Activated CD4-positive, alpha-beta T cell treated with anti-CD3 and anti-CD28 coated beads, Interleukin-2, amount 10 ng/mL, durations not matched to agents 7 days and 5 days (primary cell): ENCODE measurements at regions not wholly inside any gene's neighbourhood (a gene's known extent, or its start where the extent isn't known, plus 50 kb on each side); places are given as distances from the start of the nearest gene placed in this dataset.

Experiments used
- CTCF ChIA-PET: fragments of 350-600 bp; sonication (Branson Sonifier 250); formaldehyde crosslinking; loops from one replicate; lab custom pipeline; 2021; ENCODE audit warnings: antibody characterized with exemption; lab: Charles Lee
- POLR2A ChIA-PET: fragments of 350-600 bp; sonication (Branson Sonifier 250); formaldehyde crosslinking; loops from one replicate; lab custom pipeline; 2021; ENCODE audit warnings: antibody characterized with exemption; lab: Charles Lee
- DNase-seq: peaks from one replicate; pipeline ENCODE4 v3.0.0-alpha.2; 2020
- H3K27ac Mint-ChIP-seq: one replicate; pipeline ENCODE4 v1.8.0; 2021; ENCODE audit warnings: mild to moderate bottlenecking, moderate library complexity, mixed read lengths
- H3K27me3 Mint-ChIP-seq: one replicate; pipeline ENCODE4 v1.8.0; 2021; ENCODE audit warnings: mixed read lengths
- H3K36me3 Mint-ChIP-seq: one replicate; pipeline ENCODE4 v1.8.0; 2021; ENCODE audit warnings: low read depth, mixed read lengths
- H3K4me1 Mint-ChIP-seq: one replicate; pipeline ENCODE4 v1.8.0; 2021; ENCODE audit warnings: mixed read lengths
- H3K4me3 Mint-ChIP-seq: one replicate; pipeline ENCODE4 v1.8.0; 2021; ENCODE audit warnings: mild to moderate bottlenecking, moderate library complexity, mixed read lengths
- H3K9me3 Mint-ChIP-seq: one replicate; pipeline ENCODE4 v1.8.0; 2021; ENCODE audit warnings: mixed read lengths

DNA sequence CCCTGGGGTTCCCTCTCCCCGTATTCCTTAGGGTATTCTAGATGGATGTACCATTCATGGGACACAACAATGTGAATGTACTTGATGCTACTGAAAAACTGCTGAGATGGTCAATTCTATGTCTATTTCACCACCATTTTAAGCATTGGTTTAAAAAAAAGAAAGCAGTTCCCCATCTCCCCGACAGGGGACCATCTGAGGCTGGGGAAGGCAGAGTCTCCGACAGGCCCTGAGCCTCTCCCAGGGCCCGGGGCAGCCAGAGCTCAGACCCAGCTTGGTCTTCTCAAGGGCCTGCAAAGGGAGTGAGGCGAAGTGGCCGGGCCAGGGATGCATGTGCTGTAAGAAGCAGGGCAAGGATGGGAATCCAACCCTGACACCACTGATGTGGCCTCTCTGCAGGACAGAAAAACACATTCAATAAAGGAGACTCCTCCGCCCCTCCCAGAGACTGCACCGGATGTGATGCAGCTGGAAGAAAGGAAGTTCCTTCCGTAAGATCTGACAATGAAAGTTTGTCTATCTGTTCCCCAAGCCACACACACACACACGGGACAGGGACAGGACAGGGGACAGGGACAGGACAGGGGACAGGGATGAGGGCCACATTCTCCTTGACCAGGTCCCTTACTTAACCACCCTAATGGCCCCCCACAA is 234.1 kb downstream of the BCL11B start:
- ChIA-PET CTCF (interaction anchor here (1.1 to 1.3 kb wide), 2 partner anchors 13 to 27 kb away, joined by 3 to 4 read pairs; no protein-coding TSS in a partner anchor), POLR2A (no interaction called here)

DNA sequence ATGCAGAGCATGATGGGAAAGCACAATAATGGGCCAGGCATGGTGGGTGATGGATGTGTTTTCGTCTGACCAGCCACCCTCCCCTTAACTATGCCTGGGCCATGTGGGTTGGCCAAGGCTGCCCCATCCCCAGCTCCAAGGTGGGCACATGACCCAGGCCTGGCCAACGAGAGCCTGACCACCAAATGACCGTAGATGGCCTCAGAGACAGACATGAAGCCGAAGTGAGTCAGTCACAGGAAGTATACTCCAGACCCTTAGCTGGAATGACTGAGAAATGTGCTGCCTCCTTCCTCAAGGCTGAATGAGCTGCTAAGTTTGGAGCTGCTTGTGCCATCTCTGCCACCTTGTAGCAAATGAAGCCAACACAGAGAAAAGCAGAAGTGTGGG is 233.6 kb downstream of the BCL11B start:
- H3K9me3 Mint-ChIP-seq, result no peaks in the 10 kb centered on the region

More for the DNA sequence above, 234.1 kb downstream of the BCL11B start:
- Mint-ChIP-seq H3K4me1 (no peaks in the 10 kb centered on the region), H3K36me3 (no peaks in the 10 kb centered on the region), H3K27me3 (no peaks in the 10 kb centered on the region), H3K9me3 (no peaks in the 10 kb centered on the region), H3K27ac (no peak overlapping the region), H3K4me3 (no peak overlapping the region)
- DNase-seq, result no peak

DNA sequence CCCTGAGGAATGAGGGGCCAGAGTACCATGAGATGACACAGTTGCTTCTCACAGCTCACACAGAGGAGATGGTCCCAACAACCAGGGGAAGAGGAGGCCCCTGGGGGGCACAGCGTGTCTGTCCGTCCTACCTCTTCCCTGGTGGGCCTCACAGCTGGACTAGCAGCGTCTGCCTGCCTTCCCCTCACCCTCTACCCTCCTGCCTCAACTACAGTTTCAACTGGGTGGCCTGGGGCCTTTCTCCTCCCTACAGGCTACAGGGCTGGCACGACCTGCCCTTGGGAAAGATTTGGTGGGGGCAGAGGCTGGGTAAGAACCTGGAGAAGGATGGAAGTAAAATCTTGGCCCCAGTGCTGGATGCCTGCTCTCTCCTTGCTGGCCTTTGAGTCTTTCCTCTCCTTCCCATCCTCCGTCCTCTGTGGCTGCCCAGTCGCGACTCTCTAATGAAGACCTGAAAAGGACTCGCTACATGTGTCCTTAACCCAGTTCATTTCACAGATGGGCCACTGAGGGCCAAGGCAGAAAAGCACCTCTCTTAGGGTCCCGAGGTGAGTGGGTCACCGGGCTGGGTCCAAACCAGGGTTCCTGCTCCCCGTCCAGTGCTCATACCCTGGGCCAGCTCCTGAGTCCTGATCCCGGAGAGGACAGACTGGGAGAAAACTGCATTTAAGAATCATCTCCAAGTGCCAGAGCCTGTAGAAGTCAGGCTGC is 232.5 kb downstream of the BCL11B start:
- no peak for DNase-seq
- CTCF ChIA-PET, result interaction anchor here (1.1 kb wide), 1 partner anchor 87 kb away, joined by 4 read pairs; no protein-coding TSS in a partner anchor
- peaks cover 2% of the 10 kb centered on the region for H3K36me3 Mint-ChIP-seq
- POLR2A ChIA-PET, result no interaction called here
- no peak overlapping the region for H3K4me3 Mint-ChIP-seq
- H3K27ac Mint-ChIP-seq, result no peak overlapping the region
- peaks cover 4% of the 10 kb centered on the region for H3K9me3 Mint-ChIP-seq
- no peaks in the 10 kb centered on the region for H3K27me3 Mint-ChIP-seq
- H3K4me1 Mint-ChIP-seq, result no peaks in the 10 kb centered on the region

More for the DNA sequence above, 233.6 kb downstream of the BCL11B start:
- ChIA-PET POLR2A (no interaction called here), CTCF (interaction anchor here (1.1 to 1.3 kb wide), 2 partner anchors 13 to 28 kb away, joined by 3 to 4 read pairs; no protein-coding TSS in a partner anchor)
- no peaks in the 10 kb centered on the region for H3K27me3 Mint-ChIP-seq
- no peak for DNase-seq
- H3K4me3 Mint-ChIP-seq, result no peak overlapping the region
- no peaks in the 10 kb centered on the region for H3K36me3 Mint-ChIP-seq
- H3K4me1 Mint-ChIP-seq, result no peaks in the 10 kb centered on the region
- H3K27ac Mint-ChIP-seq, result no peak overlapping the region

DNA sequence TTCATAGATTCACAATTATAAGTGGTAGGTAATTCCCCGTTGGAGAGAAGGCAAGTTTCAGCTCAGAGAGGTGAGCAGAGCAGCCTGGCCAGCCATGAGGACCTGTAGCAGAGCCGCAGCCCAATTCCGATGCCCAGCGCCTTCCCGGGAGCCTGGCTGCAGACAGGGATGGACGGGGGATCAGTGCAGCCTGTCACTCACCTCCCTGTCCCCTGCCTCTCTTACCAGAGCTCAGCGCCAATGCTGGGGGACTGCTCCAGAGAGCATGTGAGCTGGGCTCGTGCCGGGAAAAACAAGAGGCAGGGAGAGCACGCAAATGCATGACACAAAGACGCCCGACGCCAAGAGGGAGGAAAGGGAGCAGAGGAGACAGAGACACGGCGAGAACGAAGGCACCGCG is 231.9 kb downstream of the BCL11B start:
- Mint-ChIP-seq H3K4me1 (no peaks in the 10 kb centered on the region), H3K27me3 (no peaks in the 10 kb centered on the region), H3K9me3 (peaks cover 8% of the 10 kb centered on the region), H3K36me3 (peaks cover 2% of the 10 kb centered on the region), H3K4me3 (no peak overlapping the region), H3K27ac (no peak overlapping the region)
- no peak for DNase-seq
- POLR2A ChIA-PET, result no interaction called here
- CTCF ChIA-PET, result interaction anchor here (1.1 kb wide), 1 partner anchor 86 kb away, joined by 4 read pairs; no protein-coding TSS in a partner anchor

DNA sequence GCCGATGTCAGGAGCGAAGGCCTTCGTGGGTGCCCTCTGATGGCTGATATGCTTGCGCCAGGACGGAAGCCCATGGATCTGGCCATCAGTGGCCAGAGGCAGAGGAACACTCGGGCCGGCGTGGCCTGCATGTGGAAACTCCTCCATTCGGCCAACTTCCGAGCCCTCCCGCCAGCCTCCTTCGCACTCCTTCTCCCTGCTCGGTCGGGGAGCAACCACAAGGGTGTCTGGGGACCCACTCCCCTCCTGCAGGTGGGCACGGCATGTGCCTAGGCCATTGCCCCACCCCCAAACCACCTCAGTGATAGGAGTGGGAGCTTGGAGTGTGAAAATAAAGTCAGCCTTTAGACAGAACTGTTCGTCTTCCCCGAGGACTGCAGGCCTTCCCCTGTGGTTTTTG is 231.3 kb downstream of the BCL11B start:
- no peaks in the 10 kb centered on the region for H3K27me3 Mint-ChIP-seq
- CTCF ChIA-PET, result interaction anchor here (1.1 kb wide), 1 partner anchor 86 kb away, joined by 4 read pairs; no protein-coding TSS in a partner anchor
- POLR2A ChIA-PET, result no interaction called here
- H3K9me3 Mint-ChIP-seq, result peaks cover 9% of the 10 kb centered on the region
- H3K27ac Mint-ChIP-seq, result no peak overlapping the region
- no peak overlapping the region for H3K4me3 Mint-ChIP-seq
- no peaks in the 10 kb centered on the region for H3K4me1 Mint-ChIP-seq
- no peak for DNase-seq
- peaks cover 2% of the 10 kb centered on the region for H3K36me3 Mint-ChIP-seq

DNA sequence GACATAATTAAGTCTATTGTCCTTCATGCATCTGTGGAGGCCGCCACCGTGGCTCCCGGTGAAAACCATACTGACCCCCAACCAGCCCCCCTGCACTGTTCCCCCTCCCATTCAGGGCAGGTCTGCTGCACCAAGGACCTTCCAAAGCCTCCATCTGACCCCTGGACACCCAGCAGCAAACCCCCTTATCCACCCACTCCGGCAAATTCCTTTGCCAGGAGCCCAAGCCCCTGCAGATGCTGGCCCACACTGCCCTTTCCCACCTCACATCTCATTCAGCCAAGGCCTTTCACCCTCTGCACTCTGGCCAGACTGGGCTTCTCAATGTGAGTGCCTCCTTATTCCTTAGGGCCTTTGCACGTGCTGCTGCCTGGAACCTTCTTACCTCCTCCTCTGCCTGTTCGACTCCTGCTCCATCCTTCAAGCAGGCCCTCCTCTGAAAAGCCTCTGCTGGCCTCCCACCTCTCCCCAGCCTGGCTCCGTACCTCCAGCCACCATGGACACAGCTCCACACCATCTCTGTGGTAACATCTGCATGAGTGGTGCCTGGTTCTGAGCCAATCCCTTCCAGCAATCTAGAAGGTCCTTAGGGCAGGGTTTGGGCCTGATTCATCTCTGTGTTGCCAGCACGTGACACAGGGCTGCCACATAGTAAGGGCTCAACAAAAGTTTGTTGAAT is 230.7 kb downstream of the BCL11B start:
- Mint-ChIP-seq H3K4me3 (no peak overlapping the region), H3K9me3 (peaks cover 9% of the 10 kb centered on the region), H3K27me3 (no peaks in the 10 kb centered on the region), H3K4me1 (no peaks in the 10 kb centered on the region), H3K27ac (peak overlapping the region; percentile 69), H3K36me3 (peaks cover 2% of the 10 kb centered on the region)
- POLR2A ChIA-PET, result no interaction called here
- DNase-seq, result no peak
- CTCF ChIA-PET, result no interaction called here

DNA sequence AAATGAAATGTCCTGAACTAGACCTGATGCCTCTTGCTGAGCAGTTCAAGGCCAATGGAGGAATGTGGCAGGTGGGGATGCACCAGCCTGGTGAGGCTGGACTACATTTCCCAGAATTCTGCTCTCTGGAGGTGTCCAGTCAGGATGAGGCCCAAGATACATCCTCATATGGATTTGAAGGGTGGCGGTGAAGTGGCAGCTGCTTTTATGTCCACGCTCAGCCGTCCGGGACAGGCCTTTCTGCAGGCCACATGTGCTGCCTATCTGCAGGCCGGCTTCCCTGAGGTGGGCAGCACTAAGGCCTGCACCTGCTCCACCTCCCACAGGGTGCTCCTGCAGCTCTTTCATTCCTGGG is 230.2 kb downstream of the BCL11B start:
- Mint-ChIP-seq H3K27ac (no peak overlapping the region), H3K4me1 (no peaks in the 10 kb centered on the region), H3K9me3 (peaks cover 9% of the 10 kb centered on the region), H3K27me3 (no peaks in the 10 kb centered on the region), H3K4me3 (no peak overlapping the region), H3K36me3 (peaks cover 2% of the 10 kb centered on the region)
- no peak for DNase-seq
- POLR2A ChIA-PET, result no interaction called here
- CTCF ChIA-PET, result interaction anchor here (1.6 kb wide), 1 partner anchor 12 kb away, joined by 7 read pairs; no protein-coding TSS in a partner anchor

DNA sequence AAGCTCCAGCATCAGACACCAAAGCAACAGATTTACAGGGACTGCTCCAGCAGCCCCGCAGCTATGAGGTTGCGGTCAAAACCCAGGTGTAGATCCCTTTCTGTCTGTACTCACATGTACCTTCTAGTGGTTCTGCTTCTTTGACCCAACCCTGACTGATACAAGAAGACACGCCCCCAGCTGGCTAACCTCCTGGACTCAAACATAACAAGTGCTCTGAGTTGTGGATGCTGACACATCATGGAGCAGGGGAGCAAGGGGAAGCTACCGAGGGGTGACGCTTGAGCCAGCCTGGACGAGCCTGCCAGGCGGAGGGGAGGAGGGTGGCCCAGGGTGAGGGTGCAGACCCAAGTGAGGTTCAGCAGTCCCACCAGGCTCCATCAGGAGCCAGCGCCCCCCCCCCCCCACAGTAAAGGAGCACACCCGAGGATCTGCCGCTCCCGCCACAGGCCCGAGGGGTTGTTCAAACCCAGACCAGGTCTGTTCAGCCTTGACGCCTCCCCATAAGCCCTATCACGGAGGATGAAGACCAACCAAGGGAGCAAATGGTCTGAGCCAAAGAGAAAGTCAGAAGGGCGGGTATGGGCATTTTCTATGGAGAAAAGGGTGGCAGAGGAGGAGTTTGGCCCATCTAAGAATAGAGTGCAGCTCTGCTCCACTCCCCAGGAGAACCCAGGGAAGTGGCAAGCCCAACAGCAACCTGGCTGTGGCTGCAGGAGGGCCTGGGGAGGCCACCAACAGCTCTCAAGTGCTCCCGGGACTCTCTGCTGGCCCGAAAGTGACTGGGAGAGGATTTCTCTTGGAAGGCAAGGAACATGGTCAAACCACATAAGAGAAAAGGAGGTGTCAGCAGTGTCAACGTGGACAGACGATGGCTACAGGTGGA is 229.4 kb downstream of the BCL11B start:
- H3K27ac Mint-ChIP-seq, result no peak overlapping the region
- no peaks in the 10 kb centered on the region for H3K27me3 Mint-ChIP-seq
- no peaks in the 10 kb centered on the region for H3K4me1 Mint-ChIP-seq
- CTCF ChIA-PET, result interaction anchor here (1.6 kb wide), 1 partner anchor 12 kb away, joined by 7 read pairs; no protein-coding TSS in a partner anchor
- peaks cover 2% of the 10 kb centered on the region for H3K36me3 Mint-ChIP-seq
- DNase-seq, result no peak
- no peak overlapping the region for H3K4me3 Mint-ChIP-seq
- POLR2A ChIA-PET, result no interaction called here
- H3K9me3 Mint-ChIP-seq, result peaks cover 9% of the 10 kb centered on the region

DNA sequence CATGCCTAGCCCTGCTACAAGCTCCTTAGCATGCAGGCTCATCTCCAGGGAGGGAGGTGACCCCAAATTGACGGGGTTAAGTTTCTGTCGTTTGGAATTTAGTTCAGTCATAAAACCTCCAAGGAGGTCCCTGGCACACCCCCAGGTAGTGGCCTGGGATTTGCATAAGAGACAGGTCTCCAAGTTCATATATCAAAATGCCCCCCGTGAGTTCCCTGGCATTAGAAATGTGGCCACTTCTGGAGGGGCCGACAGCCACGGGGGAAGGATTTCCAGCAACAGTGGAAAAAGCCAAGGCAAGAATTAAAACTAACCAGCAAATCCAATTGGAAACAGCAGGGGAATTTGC is 228.8 kb downstream of the BCL11B start:
- H3K9me3 Mint-ChIP-seq, result peaks cover 9% of the 10 kb centered on the region
- H3K4me1 Mint-ChIP-seq, result no peaks in the 10 kb centered on the region
- POLR2A ChIA-PET, result no interaction called here
- no peaks in the 10 kb centered on the region for H3K27me3 Mint-ChIP-seq
- H3K4me3 Mint-ChIP-seq, result no peak overlapping the region
- CTCF ChIA-PET, result interaction anchor here (1.6 kb wide), 1 partner anchor 11 kb away, joined by 7 read pairs; no protein-coding TSS in a partner anchor
- H3K27ac Mint-ChIP-seq, result no peak overlapping the region
- no peak for DNase-seq
- H3K36me3 Mint-ChIP-seq, result peaks cover 2% of the 10 kb centered on the region

DNA sequence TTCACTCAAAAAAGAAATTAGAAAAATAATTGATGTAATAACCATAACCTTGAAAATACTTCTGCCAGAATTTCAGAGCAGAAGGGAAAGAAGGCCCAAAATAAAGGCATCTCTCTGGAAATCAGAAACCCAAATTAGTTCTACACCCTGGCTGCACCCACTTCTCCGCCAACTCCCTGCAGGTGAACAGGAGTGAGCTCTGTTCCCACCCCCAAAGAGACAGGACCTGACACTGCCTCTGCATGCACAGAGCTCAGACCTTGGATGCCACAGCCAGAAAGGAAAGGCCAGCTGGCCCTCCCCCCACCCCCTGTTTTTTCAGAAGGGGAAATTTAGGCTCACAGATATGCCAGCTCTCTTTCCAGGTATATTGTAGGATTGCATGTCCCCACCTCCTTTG is 228.2 kb downstream of the BCL11B start:
- CTCF ChIA-PET, result interaction anchor here (1.0 kb wide), 1 partner anchor 8 kb away, joined by 4 read pairs; no protein-coding TSS in a partner anchor
- H3K27ac Mint-ChIP-seq, result no peak overlapping the region
- H3K27me3 Mint-ChIP-seq, result no peaks in the 10 kb centered on the region
- H3K36me3 Mint-ChIP-seq, result peaks cover 2% of the 10 kb centered on the region
- POLR2A ChIA-PET, result no interaction called here
- no peak for DNase-seq
- peaks cover 9% of the 10 kb centered on the region for H3K9me3 Mint-ChIP-seq
- H3K4me3 Mint-ChIP-seq, result no peak overlapping the region
- H3K4me1 Mint-ChIP-seq, result no peaks in the 10 kb centered on the region

DNA sequence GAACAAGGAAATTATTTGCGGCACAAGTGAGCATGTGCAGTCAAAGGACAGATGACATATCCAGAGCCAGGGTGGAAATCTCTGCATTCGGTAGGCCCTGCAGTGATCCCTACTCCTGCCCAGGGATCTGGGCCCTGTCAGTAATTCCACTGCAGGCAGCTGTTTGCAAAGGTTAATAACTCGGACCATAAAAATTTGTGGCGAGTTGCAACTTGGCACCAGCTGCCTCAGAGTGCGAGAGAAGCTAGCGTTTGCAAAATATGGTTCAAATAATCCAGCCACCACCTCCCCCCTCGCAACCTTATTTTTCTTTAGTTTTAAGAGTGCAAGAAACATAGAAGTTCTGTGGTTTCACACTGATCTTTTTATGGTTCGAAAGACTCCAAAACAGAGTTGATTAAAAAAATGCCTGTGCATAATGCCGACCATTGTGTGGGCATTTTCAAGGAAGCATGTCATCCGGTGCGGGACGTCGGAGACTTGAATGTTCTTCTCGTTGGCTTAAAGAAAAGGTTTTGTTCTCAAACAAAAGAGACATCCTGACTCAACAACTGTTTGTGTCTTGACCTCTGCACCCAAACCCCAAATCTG is 224.5 kb downstream of the BCL11B start:
- Mint-ChIP-seq H3K27ac (no peak overlapping the region), H3K4me1 (no peaks in the 10 kb centered on the region), H3K4me3 (no peak overlapping the region), H3K27me3 (no peaks in the 10 kb centered on the region), H3K36me3 (peaks cover 11% of the 10 kb centered on the region), H3K9me3 (peaks cover 26% of the 10 kb centered on the region)
- CTCF ChIA-PET, result no interaction called here
- DNase-seq, result no peak
- POLR2A ChIA-PET, result no interaction called here

DNA sequence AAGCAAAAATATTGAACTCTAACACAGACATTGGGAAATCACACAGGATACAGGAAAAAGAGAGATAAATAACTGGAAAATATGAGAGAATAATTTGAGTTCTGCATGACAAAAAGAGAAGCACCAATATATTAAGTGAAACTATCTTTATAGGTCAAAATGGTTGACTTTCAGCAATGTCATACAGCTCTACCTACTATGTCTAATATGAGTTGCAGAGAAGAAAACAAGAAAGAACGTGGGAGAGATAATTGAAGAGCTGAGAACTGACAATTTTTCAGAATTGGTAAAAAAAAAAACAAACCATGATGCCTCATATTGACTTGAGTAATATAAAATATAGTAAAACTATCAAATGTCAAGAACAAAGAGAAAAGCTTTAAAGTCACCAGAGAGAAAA is 221.7 kb downstream of the BCL11B start:
- no peak for DNase-seq
- peaks cover 10% of the 10 kb centered on the region for H3K36me3 Mint-ChIP-seq
- H3K27ac Mint-ChIP-seq, result no peak overlapping the region
- CTCF ChIA-PET, result no interaction called here
- POLR2A ChIA-PET, result no interaction called here
- H3K4me3 Mint-ChIP-seq, result no peak overlapping the region
- no peaks in the 10 kb centered on the region for H3K4me1 Mint-ChIP-seq
- peaks cover 27% of the 10 kb centered on the region for H3K9me3 Mint-ChIP-seq
- no peaks in the 10 kb centered on the region for H3K27me3 Mint-ChIP-seq
